GOT3 (cell line): ENCODE measurements at regions not wholly inside any gene's neighbourhood (a gene's known extent, or its start where the extent isn't known, plus 50 kb on each side); places are given as distances from the start of the nearest gene placed in this dataset.
"Not testable (repeated sequence)": the region's sequence is repeated elsewhere in the genome, so short reads cannot be mapped to it uniquely, and the experiment has no call there.

Source experiments
- DNase-seq: peaks from one replicate; lab custom pipeline; 2025; ENCODE audit warnings: mixed read lengths; lab: John Stamatoyannopoulos, UW

DNA sequence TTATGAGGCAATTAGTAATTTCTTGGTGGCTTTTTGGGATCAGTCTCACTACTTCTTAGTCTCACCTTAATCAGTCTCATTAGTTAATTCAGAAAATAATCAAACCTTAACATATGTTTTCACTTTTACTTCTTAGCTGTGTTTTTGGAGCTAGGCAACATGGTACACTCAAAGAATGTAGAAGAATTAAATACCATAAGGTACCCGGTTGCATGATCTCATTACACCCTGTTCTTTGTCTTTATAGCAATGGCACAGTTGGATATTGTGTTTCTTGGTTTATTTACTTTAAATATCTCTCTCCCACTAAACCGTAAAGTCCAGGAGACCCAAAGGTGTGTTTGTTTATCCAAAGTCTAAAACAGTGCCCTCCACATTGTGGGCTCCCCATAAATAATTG is 132.3 kb downstream of the TNFSF18 start:
- no peak for DNase-seq

GRCh38 chr1:172926070-172926469 is 124.7 kb downstream of the TNFSF18 start:
- DNase-seq, result no peak

DNA sequence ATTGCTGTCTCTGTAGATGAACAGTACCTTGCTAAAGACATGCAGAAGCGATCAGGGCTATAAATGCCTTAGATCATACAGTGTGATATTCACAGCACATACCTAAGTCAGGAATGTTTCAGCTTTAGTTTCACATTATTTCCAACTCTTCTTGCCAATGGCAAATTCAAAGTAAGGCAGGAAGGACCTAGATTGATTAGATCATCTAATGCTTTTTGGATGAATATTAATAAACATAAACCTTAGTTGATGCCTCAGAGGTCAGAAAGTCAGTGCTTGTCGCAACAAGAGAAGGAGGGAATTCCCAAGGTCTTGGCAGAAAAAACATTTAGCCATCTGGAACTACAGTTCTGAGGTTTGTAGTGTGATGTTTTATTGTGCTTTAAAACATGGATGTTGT is 122.3 kb downstream of the TNFSF18 start:
- no peak for DNase-seq

- no peak for DNase-seq
Measured at GRCh38 chr1:172929006-172929405, 121.7 kb downstream of the TNFSF18 start.

GRCh38 chr1:172930142-172930541 is 120.6 kb downstream of the TNFSF18 start:
- no peak for DNase-seq

- DNase-seq, result no peak
Measured at GRCh38 chr1:172931340-172931739, 119.4 kb downstream of the TNFSF18 start.

GRCh38 chr1:172931761-172932160 is 119.0 kb downstream of the TNFSF18 start:
- no peak for DNase-seq

DNA sequence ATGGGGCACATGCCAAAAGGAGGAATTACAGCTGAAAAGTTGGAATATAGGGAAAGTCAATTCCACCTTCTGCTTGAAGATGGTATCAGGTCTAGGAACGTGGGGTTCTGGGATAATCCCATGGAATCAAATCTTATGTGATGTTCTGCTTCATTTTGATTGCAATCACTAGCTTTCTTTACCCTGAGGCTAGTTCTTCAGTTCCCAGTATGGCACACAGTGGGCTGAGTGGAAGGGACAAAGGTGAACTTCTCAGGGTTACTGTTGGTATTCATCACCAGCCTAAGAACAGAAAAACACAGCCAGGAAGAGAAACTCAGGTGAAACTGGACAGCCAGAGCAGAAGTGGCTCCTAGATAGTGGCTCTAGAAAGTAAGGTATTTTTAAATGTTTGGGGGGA is 117.8 kb downstream of the TNFSF18 start:
- no peak for DNase-seq

- no peak for DNase-seq
Measured at GRCh38 chr1:172934417-172934762, 116.4 kb downstream of the TNFSF18 start.

DNA sequence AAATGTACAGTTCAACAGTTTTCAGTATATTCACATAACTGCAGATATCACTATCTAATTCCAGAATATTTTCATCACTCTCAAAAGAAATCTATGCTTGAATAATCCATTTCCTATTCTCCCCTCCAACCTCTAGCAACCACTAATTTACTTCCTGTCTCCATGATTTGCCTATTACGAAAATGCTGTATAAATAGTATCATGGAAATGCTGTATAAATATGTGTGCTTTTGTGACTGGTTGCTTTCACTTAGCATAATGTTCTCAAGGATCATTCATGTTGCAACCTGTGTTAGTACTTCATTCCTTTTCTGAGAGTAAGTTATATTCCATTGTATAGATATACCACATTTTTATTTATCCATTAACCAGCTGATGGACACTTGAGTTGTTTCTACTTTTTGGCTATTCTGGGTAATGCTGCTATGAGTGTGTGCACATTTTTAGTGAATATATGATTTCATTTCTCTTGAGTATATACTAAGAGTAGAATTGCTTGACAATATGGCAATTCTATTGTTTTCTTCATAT is 115.6 kb downstream of the TNFSF18 start:
- no peak for DNase-seq

- no peak for DNase-seq
Measured at GRCh38 chr1:172936088-172936645, 114.6 kb downstream of the TNFSF18 start.

GRCh38 chr1:172938681-172939080 is 112.1 kb downstream of the TNFSF18 start:
- DNase-seq, result no peak

GRCh38 chr1:172939475-172939874 is 111.3 kb downstream of the TNFSF18 start:
- no peak for DNase-seq

DNA sequence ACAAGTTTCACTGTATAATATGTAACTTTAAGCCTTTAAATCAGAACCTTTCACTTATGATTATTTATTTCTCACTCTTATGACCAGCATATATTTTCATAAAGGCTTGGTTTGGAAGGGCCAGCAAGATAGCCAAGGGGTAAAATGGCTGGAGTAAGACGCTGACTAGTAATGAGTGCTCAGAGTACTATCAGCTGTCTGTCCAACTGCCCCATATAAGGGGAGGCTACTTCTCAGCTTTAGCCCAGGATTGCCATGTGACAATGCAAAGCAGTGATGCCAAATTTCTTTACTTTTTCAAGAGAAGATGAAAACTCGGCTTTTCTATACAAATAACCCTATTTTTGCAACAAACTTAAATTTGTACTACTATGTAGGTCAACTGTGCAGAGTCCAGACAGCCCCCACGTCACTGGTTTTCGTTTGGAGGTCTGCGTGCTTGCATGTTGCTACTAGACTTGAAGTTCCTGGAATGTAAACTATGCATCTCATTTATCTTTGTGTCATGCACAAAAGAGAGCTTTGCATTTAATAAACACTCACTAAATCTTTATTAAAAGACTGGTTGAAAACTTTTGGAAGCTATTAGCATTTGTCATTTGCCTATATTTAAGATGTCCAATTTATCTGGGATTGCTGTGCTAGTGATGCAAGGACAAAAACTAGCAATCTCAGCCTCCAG is 110.4 kb downstream of the TNFSF18 start:
- no peak for DNase-seq

DNA sequence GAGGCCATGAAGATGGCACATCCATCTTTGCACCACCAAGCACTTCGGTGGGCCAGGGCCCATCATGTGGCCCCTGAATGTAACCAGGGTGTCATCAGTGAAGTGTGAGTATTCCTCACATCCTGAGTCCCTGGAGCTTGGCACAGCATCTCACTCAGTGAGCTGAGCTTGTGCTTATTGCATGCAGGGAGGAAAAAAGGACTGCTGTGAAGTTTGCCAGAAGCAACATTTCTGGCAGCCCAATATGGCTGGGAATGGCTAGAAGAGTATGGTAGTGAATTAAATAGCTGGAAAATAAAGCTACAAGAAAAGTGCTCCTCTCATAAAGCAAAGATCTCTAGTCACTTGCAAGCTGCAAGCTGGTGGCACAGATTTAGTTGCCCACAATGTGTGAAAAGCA is 109.3 kb downstream of the TNFSF18 start:
- no peak for DNase-seq

GRCh38 chr1:172941945-172942344 is 108.8 kb downstream of the TNFSF18 start:
- DNase-seq, result no peak

GRCh38 chr1:172943138-172943537 is 107.6 kb downstream of the TNFSF18 start:
- not testable (repeated sequence) for DNase-seq

- DNase-seq, result no peak
Measured at GRCh38 chr1:172944931-172945330, 105.8 kb downstream of the TNFSF18 start.

GRCh38 chr1:172946814-172947507 is 103.8 kb downstream of the TNFSF18 start:
- DNase-seq, result no peak

- DNase-seq, result peak; percentile 81
Measured at GRCh38 chr1:172948457-172948856, 102.3 kb downstream of the TNFSF18 start.

- no peak for DNase-seq
Measured at GRCh38 chr1:172949096-172949495, 101.6 kb downstream of the TNFSF18 start.

DNA sequence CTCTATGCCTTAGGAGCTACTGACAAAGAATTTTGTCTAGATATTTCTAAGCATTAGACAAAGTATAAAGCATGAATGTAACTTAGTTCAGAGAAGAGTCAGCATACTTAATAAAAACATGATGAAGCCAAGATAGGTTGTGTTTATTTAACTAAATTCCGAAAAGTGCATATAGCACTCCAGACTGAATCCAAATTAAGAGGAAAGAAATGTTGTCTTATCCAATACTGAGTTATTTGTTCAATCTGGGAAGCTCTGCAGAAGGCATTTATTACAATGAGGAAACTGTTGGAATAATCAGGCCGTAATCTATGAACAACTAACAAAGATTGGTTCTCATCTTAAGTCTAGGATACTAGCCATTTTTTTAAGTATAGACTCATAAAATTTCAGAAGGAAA is 100.2 kb downstream of the TNFSF18 start:
- no peak for DNase-seq

- DNase-seq, result no peak
Measured at GRCh38 chr1:172951730-172952365, 98.9 kb downstream of the TNFSF18 start.
